ENCODE measurements at regions not wholly inside any gene's neighbourhood (a gene's known extent, or its start where the extent isn't known, plus 50 kb on each side); places are given as distances from the start of the nearest gene placed in this dataset.
"Not testable (repeated sequence)": the region's sequence is repeated elsewhere in the genome, so short reads cannot be mapped to it uniquely, and the experiment has no call there.

- ChIA-PET CTCF (interaction anchor here (0.7 to 1.1 kb wide), 2 partner anchors 14 to 108 kb away, joined by 3 read pairs; no protein-coding TSS in a partner anchor), POLR2A (no interaction called here)
- no peak overlapping the region for H3K4me3 ChIP-seq (ENCODE audit: low read depth, low read length)
- H3K27ac ChIP-seq (ENCODE audit: extremely low read depth, low read depth, low read length) = no peak overlapping the region
- 0 out of 2 replicates have a peak, but pooled peaks have one; percentile 10 for TF ChIP-seq SCRT2 (tag by site-specific recombination; IDR thresholded peaks at IDR 0.05)
- TF ChIP-seq ZSCAN5A (tag by site-specific recombination; IDR thresholded peaks at IDR 0.05) = no peak
- no peaks in the 10 kb centered on the region for H3K4me1 ChIP-seq (ENCODE audit: control insufficient read depth, insufficient read depth, low read length)
- no peaks in the 10 kb centered on the region for H3K36me3 ChIP-seq (ENCODE audit: control insufficient read depth in 2 of 2, insufficient read depth in 1 of 2, low read length in 2 of 2)
- no peaks in the 10 kb centered on the region for H3K9me3 ChIP-seq (ENCODE audit: control insufficient read depth, insufficient read depth, low read depth, low read length)
Observed at GRCh38 chr9:72440992-72441847, 76.2 kb upstream of the ZFAND5 start.

- POLR2A ChIA-PET = no interaction called here
- Histone ChIP-seq H3K4me3 (ENCODE audit: low read depth, low read length) (no peak overlapping the region), H3K9me3 (ENCODE audit: control insufficient read depth, insufficient read depth, low read depth, low read length) (no peaks in the 10 kb centered on the region), H3K27ac (ENCODE audit: extremely low read depth, low read depth, low read length) (no peak overlapping the region), H3K4me1 (ENCODE audit: control insufficient read depth, insufficient read depth, low read length) (no peaks in the 10 kb centered on the region), H3K36me3 (ENCODE audit: control insufficient read depth in 2 of 2, insufficient read depth in 1 of 2, low read length in 2 of 2) (no peaks in the 10 kb centered on the region)
- TF ChIP-seq ZNF501 (tag by site-specific recombination; IDR thresholded peaks at IDR 0.05) (no peak), ZNF571 (tag by site-specific recombination; IDR thresholded peaks at IDR 0.05) (no peak), ZNF544 (tag by site-specific recombination; IDR thresholded peaks at IDR 0.05) (no peak), YY2 (tag by site-specific recombination; IDR thresholded peaks at IDR 0.05) (no peak), ZNF837 (tag by site-specific recombination; IDR thresholded peaks at IDR 0.05) (no peak), BCL11B (tag by site-specific recombination; IDR thresholded peaks at IDR 0.05; ENCODE audit: low read depth) (no peak), ZNF311 (tag by site-specific recombination; IDR thresholded peaks at IDR 0.05; ENCODE audit: borderline replicate concordance) (no peak), RBAK (tag by site-specific recombination; IDR thresholded peaks at IDR 0.05) (no peak), ZNF610 (tag by site-specific recombination; IDR thresholded peaks at IDR 0.05; ENCODE audit: borderline replicate concordance) (no peak), GLIS2 (tag by site-specific recombination; IDR thresholded peaks at IDR 0.05) (no peak), GLIS1 (tag by site-specific recombination; IDR thresholded peaks at IDR 0.05) (no peak), MZF1 (tag by site-specific recombination; IDR thresholded peaks at IDR 0.05; ENCODE audit: borderline replicate concordance) (no peak), ZNF600 (tag by site-specific recombination; IDR thresholded peaks at IDR 0.05) (no peak), ZBTB10 (tag by site-specific recombination; IDR thresholded peaks at IDR 0.05) (no peak), ZSCAN5A (tag by site-specific recombination; IDR thresholded peaks at IDR 0.05) (no peak)
- CTCF ChIA-PET = interaction anchor here (0.7 to 1.1 kb wide), 2 partner anchors 107 to 689 kb away, joined by 3 read pairs; no protein-coding TSS in a partner anchor
Observed at GRCh38 chr9:72440378-72440777, 75.4 kb upstream of the ZFAND5 start.

- ChIA-PET POLR2A (interaction anchor here (1.5 to 2.2 kb wide), 2 partner anchors 69 to 72 kb away, joined by 3 to 15 read pairs; partner anchors contain the start of gene ZFAND5), CTCF (interaction anchor here (0.6 to 1.0 kb wide), 2 partner anchors 90 to 156 kb away, joined by 3 read pairs; no protein-coding TSS in a partner anchor)
- not testable (repeated sequence) for H3K4me1 ChIP-seq (ENCODE audit: control insufficient read depth, insufficient read depth, low read length); H3K36me3 ChIP-seq (ENCODE audit: control insufficient read depth in 2 of 2, insufficient read depth in 1 of 2, low read length in 2 of 2); H3K9me3 ChIP-seq (ENCODE audit: control insufficient read depth, insufficient read depth, low read depth, low read length); H3K27ac ChIP-seq (ENCODE audit: extremely low read depth, low read depth, low read length); H3K4me3 ChIP-seq (ENCODE audit: low read depth, low read length)
Observed at GRCh38 chr9:72433616-72434267, 68.7 kb upstream of the ZFAND5 start.
